K562 (cell line): ENCODE measurements at regions not wholly inside any gene's neighbourhood (a gene's known extent, or its start where the extent isn't known, plus 50 kb on each side); places are given as distances from the start of the nearest gene placed in this dataset.

Experiments used
- BACH1 ChIP-seq: fragments of 200-800 bp; sonication (Bioruptor generic); IDR thresholded peaks from 2 replicates; pipeline ENCODE4 v1.6.1; 2016; ENCODE audit warnings: missing genetic modification characterization, missing compliant biosample characterization
- CCAR2 ChIP-seq: fragments of 200-400 bp; formaldehyde crosslinking; IDR thresholded peaks from 2 replicates; pipeline ENCODE4 v1.6.1; 2017; ENCODE audit warnings: mild to moderate bottlenecking, low read depth, low read length
- FIP1L1 ChIP-seq: fragments of 200-400 bp; formaldehyde crosslinking; IDR thresholded peaks from 2 replicates; pipeline ENCODE4 v1.6.1; 2018; ENCODE audit warnings: mild to moderate bottlenecking, low read depth, low read length; ENCODE audit not compliant: poor library complexity, severe bottlenecking
- FOXJ3 ChIP-seq: sonication (generic); formaldehyde crosslinking; IDR thresholded peaks from 2 replicates; pipeline ENCODE4 v1.4.0; 2020; ENCODE audit warnings: mild to moderate bottlenecking, missing genetic modification reagents
- NCOA2 ChIP-seq, 2 experiments: fragments of 450-650 bp; IDR thresholded peaks; 2 replicates each; pipeline ENCODE4 v1.6.1; 2018; ENCODE audit warnings: mild to moderate bottlenecking in 2 of 2, moderate library complexity in 1 of 2; ENCODE audit not compliant: partially characterized antibody in 2 of 2
- NR2C2 ChIP-seq, 2 experiments: fragments of 200-800 bp in 1 of 2; sonication (Bioruptor generic) in 1 of 2; sonication (generic) in 1 of 2; formaldehyde crosslinking in 1 of 2; IDR thresholded peaks; 2 replicates each; pipeline versions ENCODE4 v1.6.1 to v1.8.0; 2016 to 2022; ENCODE audit warnings: mild to moderate bottlenecking in 1 of 2, missing compliant biosample characterization in 1 of 2, missing genetic modification characterization in 1 of 2, missing genetic modification reagents in 1 of 2
- POLR2AphosphoS5 ChIP-seq: IDR thresholded peaks from 2 replicates; pipeline ENCODE4 v1.6.1; 2011; ENCODE audit warnings: mild to moderate bottlenecking, low read depth, low read length, moderate library complexity; ENCODE audit not compliant: control insufficient read depth, insufficient read depth
- TGIF2 ChIP-seq: sonication (generic); formaldehyde crosslinking; IDR thresholded peaks from 2 replicates; pipeline ENCODE4 v1.8.1; 2022; ENCODE audit warnings: mild to moderate bottlenecking, missing genetic modification reagents, moderate library complexity
- TF ChIP-seq, protein P1 (sequence below), 2 experiments: fragments of 250-450 bp in 1 of 2; fragments of 450-650 bp in 1 of 2; sonication (Bioruptor Pico) in 1 of 2; IDR thresholded peaks; 2 replicates each; pipeline versions ENCODE4 v1.6.1 to v1.8.0; 2016 to 2021; ENCODE audit warnings: mild to moderate bottlenecking in 2 of 2, moderate library complexity in 2 of 2, missing compliant biosample characterization in 1 of 2, missing genetic modification characterization in 1 of 2

DNA sequence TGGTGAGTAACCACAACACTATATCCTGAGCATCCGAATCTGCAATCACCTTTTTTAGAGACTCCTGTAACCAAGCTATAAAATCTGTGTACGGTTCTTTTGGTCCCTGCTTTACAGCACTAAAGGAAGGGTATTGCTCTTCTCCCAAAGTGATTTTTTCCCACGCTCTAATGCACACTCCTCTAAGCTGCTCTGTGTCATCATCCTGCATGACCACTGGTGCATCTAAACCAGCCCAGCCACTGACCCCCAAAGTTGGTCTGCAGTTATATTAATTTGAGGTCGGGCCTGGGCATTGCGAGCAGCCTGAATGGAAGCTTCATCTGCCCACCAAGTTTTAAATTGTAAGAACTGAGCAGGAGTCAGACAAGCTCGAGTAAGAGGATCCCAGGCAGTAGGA, 480.0 kb downstream of the PTPRU start:
- TF ChIP-seq NR2C2 (CRISPR knock-in tag; IDR thresholded peaks at IDR 0.05), result no peak
- no peak for TF ChIP-seq NR2C2 (tag; IDR thresholded peaks at IDR 0.05)
- no peak for TF ChIP-seq FIP1L1
- TF ChIP-seq, protein P1, sequence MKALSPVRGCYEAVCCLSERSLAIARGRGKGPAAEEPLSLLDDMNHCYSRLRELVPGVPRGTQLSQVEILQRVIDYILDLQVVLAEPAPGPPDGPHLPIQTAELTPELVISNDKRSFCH (CRISPR knock-in tag; IDR thresholded peaks at IDR 0.05), result no peak
- TF ChIP-seq, protein P1 (tag; IDR thresholded peaks at IDR 0.05), result no peak
- no peak for TF ChIP-seq NCOA2 (IDR thresholded peaks at IDR 0.05; ENCODE audit: partially characterized antibody in 2 of 2)
- TF ChIP-seq BACH1 (tag), result no peak
- no peak for TF ChIP-seq TGIF2
- no peak for TF ChIP-seq CCAR2
- TF ChIP-seq FOXJ3, result no peak
- TF ChIP-seq POLR2AphosphoS5, result no peak
